Kidney capillary endothelial cell (primary cell): ENCODE measurements at regions not wholly inside any gene's neighbourhood (a gene's known extent, or its start where the extent isn't known, plus 50 kb on each side); places are given as distances from the start of the nearest gene placed in this dataset.
"Not testable (repeated sequence)": the region's sequence is repeated elsewhere in the genome, so short reads cannot be mapped to it uniquely, and the experiment has no call there.

Experiments
- DNase-seq: peaks from one replicate; pipeline ENCODE4 v3.0.0-alpha.2; 2018; ENCODE audit warnings: low spot score

DNA sequence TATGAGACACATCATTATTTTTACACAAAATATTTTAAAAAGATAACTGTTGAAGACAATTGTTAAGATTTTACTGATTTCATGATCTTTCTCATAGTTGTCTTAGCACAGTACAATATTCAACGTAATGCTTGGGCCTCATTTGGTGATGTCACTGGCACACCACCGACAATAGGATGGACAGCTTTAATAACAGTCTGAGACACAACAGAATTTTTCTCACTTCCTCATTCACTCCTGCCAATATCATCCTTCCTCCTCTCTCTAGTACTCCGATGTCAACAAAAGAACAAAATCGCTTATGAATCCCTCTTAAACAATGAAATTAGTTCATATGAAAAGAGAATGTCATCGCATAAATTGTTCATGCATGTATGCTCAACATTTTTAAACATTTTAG lies 461.9 kb upstream of the CDH7 start:
- DNase-seq, result no peak

DNA sequence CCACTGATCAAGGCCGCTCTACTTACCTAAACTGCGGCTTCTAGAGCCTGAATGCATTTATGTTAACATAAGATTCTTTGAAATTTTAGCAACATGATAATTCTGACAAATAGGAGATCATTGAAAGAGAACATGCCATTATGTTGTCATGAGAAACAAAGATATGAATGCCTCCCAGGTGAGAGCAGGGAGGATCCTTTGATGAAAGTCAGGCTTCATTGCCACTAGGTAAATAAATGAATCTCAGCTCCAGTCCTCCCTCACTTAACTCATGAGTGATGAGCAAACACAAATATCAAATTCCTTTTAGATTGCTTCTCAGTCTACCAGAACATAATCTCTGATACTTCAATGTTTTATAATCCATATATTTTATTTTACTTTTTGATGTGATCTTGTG lies 463.2 kb upstream of the CDH7 start:
- DNase-seq, result no peak

- no peak for DNase-seq
Observed at GRCh38 chr18:65282096-65282495, 468.7 kb upstream of the CDH7 start.

DNA sequence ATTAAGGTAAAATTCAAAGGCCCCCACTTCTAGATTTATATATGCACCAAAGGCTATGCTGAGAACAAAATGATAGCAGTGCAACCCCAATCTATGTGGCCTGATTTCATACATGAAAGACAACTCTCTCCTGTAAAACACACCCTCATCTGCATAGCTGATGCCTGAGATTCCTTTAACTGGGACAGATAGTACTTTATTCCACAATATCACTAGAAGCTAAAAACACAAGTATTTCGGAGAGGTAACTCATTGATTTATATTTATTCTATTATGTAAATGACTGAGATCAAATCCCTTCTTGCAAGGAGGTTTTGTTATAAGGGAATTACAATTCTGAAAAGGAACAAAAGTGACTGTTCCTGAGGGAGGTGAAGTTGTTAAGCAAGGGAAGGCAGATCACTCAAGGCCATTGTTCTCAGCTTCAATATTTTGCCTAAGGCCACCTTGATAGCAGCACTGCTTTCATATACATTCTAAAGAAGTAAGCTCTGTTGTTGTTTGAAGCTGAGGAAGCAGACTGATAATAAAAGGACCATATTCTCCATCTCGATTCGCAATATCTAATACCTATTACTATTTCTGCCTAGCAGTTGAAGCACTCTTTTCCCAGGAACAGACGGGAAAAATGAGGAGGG lies 471.0 kb upstream of the CDH7 start:
- DNase-seq, result no peak

GRCh38 chr18:65278939-65279667 lies 471.7 kb upstream of the CDH7 start:
- DNase-seq, result no peak

DNA sequence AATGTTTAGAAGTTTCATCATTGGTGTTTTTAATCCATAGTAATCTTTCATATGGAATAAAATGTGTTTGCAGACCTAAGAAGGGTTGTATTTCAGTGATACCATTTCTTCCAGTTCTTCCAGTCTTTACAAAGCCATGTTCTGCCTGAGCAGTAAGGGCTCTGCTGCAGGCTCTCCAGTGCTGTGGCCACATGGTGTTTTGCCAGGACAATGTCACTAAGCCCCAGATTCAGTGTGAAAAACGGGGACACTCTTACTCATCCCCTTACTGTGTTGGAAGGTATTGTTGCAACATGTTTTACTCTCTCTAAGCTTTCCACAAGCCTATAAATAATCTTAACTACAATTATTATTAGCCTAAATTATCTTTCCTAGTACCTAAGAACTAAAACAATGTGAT lies 481.4 kb upstream of the CDH7 start:
- DNase-seq, result no peak

- DNase-seq, result no peak
Observed at GRCh38 chr18:65265761-65266160, 485.1 kb upstream of the CDH7 start.

DNA sequence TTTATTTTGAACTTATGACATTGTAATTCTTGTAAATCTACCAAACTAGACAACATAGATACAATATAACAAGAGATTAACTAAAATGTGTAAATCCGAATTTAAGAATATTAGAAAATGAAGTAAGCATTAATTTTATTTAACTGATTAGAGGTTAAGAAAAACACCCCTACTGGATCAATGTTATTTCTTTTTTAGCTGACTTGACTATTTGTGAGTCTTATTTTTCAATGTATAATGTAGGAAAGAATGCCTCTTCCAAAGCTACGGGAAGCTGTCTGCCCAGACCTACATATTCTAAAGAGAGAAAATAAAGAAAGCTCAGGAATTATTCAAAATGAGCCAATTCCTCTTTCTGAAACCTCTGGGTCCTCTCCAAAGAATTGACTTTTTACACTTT lies 490.8 kb upstream of the CDH7 start:
- DNase-seq, result no peak

DNA sequence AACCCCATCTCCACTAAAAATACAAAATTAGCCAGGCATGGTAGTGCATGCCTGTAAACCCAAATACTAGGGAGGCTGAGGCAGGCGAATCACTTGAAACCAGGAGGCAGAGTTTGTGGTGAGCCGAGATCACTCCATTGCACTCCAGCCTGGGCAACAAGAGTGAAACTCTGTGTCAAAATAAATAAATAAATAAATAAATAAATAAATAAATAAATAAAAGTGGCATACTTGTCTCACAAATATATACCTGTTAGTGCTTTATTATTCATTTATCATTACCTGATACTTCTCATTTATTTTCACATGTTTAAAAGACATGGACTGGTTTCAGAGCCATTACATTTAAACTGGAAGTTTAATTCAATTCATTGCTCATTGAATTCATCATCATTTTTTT lies 491.4 kb upstream of the CDH7 start:
- DNase-seq, result no peak

- no peak for DNase-seq
Observed at GRCh38 chr18:65257149-65257548, 493.7 kb upstream of the CDH7 start.

DNA sequence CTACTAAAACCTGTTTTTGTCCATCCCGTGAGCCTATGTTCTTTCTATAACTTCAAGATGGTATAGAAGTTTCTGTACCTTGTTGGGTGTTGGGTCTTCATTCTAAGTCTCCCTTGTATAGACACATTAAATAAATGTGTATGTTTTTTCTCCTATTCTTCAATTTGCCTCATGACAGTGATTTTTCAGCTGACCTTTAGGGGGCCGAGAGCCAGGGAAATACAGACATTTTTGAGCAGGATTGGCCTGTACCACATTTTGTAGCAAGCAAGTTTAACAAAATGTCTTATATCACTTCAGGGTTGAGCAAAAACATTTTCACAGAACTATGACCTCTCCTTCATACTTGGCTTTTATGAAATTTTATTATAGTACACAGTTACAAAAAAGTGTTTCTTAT lies 495.4 kb upstream of the CDH7 start:
- DNase-seq, result no peak

- DNase-seq, result no peak
Observed at GRCh38 chr18:65239787-65240186, 511.0 kb upstream of the CDH7 start.

GRCh38 chr18:65235966-65236624 lies 514.7 kb upstream of the CDH7 start:
- peak; percentile 86 for DNase-seq

DNA sequence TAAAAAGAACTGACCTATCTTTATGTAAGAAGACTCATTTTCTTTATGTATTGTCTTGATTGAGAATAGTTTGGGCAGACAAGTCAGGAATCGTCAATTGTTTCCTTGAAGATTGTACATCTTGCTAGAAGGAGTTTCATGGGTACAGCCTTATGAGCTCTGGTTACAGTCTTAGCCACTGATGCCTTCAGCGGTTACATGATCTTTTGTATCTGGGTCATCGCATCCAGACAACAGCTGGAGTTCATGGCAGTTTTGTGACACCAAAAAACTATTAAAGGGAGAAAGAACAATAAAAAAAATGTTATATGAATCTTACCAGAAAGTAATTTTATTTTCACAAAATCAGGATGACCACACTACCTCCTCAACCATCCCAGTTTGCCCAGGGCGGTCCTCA lies 520.5 kb upstream of the CDH7 start:
- no peak for DNase-seq

GRCh38 chr18:65227970-65228369 lies 522.8 kb upstream of the CDH7 start:
- DNase-seq, result no peak

DNA sequence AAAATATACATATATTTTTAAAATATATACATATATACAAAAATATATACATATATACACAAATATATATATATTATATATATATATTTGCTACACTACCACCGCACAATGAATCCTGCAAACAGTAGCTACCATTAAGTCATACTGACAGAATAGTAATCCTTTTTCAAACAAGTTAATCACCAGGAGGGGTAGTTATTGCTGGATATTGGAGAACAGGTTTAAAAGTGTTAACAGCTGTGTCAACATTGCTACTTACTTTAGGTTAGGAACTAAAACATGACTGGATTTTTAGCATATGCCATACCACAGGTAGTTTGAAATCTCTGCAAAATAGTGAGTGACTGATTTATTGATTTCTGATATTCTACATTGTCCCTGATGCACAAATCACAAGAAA lies 529.1 kb upstream of the CDH7 start:
- DNase-seq, result no peak

GRCh38 chr18:65221115-65221514 lies 529.7 kb upstream of the CDH7 start:
- no peak for DNase-seq

DNA sequence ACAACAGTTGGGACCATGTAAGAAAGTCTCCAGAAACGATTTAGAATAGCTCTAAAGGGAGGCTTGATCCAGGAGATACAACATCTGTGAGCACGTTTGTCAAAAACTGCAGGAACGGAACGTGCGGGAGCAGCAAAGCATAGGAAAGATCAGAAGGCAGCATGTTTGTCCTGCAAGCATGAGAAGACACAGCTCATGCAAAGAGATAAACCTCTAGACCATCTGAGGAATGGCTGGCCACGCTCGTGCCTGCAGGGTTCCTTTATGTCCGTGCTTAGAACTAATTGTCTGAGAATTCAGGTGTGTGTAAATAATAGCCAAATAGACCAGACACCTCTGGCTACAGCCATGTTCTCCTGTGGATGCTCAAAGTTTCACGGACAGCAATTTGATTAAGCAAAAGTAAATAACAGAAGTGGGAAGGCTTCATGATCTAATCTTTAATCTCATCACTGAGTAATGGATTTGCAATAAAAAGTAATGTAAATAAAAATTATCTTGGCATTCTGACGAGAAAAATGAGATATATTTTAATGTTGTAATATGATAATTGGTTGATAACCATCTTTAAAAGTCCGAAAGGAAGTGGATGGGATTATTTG lies 534.8 kb upstream of the CDH7 start:
- DNase-seq, result no peak

GRCh38 chr18:65214456-65214855 lies 536.4 kb upstream of the CDH7 start:
- no peak for DNase-seq

DNA sequence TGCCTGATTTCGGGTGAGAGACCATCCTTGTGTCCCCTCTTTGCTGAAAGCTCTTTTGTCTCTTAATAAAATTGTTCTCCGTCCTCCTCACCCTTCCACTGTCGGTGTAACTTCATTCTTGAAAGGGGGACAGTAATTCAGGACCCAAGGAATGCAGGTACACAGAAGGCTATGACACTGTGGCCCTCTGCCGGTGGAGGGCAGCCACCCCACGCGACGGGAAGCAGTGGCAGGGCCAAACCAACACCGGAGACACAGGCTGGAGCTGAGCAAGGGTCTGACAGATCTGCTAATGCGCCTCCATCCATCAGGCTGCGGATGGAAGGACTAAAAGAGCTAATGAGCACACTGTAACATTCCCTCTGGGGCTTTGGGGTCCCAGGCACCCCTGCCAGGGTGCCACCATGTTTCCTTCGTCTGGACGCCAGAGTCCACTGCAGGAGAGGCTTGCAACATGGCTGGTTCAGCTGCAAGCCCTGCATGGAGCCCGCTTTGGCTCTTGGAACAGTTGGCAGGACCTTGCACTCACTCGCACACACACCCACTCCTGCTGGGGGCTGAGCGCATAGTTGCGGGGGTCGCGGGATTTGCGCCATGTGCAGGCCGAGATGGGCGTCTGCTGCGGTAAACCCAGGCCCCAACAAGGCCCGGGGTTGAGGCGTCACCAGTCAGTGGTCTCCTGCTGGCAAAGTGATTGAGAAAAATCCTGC lies 544.1 kb upstream of the CDH7 start:
- no peak for DNase-seq

DNA sequence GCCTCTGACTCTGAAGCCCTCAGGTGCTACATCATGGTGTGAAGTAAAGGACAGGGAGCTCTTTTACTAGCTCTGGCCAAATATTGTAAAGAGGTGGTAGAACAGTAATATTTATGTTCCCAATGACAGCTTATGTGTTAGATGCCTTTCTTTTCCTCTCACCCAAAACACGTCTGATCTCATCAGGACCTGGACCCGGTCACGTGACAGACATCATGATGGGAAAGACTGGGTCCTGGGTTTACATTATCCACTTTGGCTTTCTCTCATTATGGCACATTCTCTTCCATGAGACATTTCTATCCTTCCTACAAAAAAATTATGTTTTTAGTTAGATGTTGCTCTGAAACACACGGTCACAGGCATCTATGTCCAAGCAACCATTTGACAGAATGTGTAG lies 548.7 kb upstream of the CDH7 start:
- DNase-seq, result no peak

GRCh38 chr18:65175681-65176080 lies 575.1 kb upstream of the CDH7 start:
- no peak for DNase-seq

GRCh38 chr18:65162086-65162485 lies 588.7 kb upstream of the CDH7 start:
- not testable (repeated sequence) for DNase-seq
